HEK293 (cell line): ENCODE measurements at regions not wholly inside any gene's neighbourhood (a gene's known extent, or its start where the extent isn't known, plus 50 kb on each side); places are given as distances from the start of the nearest gene placed in this dataset.

Source experiments
- CTCF ChIA-PET: fragments of 350-600 bp; formaldehyde crosslinking; extraction: SDS; loops from one replicate; lab custom pipeline; 2021; ENCODE audit warnings: antibody characterized with exemption; lab: Yijun Ruan, JAX
- POLR2A ChIA-PET: fragments of 300-600 bp; formaldehyde crosslinking; extraction: SDS; loops from one replicate; lab custom pipeline; 2020; ENCODE audit warnings: antibody characterized with exemption, inconsistent platforms; lab: Yijun Ruan, JAX
- H3K27ac ChIP-seq: fragments of 200-500 bp; sonication (Bioruptor generic); 2 replicates; pipeline ENCODE4 v1.5.1; 2014; ENCODE audit warnings: low read depth, low read length, control low read depth, inconsistent platforms; ENCODE audit errors: extremely low read depth
- H3K36me3 ChIP-seq, 2 experiments: fragments of 200-500 bp in 1 of 2; sonication (Bioruptor generic) in 1 of 2; 1 replicate in 1 of 2; 2 replicates in 1 of 2; pipeline ENCODE4 v1.5.1; 2014 to 2017; ENCODE audit warnings: inconsistent platforms in 2 of 2, low read length in 2 of 2; ENCODE audit not compliant: control insufficient read depth in 2 of 2, insufficient read depth in 1 of 2
- H3K4me1 ChIP-seq: fragments of 200-500 bp; sonication (Bioruptor generic); 2 replicates; pipeline ENCODE4 v1.5.1; 2014; ENCODE audit warnings: mild to moderate bottlenecking, low read length, inconsistent platforms; ENCODE audit not compliant: control insufficient read depth, insufficient read depth
- H3K4me3 ChIP-seq: 2 replicates; pipeline ENCODE4 v1.5.1; 2011; ENCODE audit warnings: low read depth, mild to moderate bottlenecking, control low read depth, low read length, moderate library complexity
- H3K9me3 ChIP-seq: fragments of 200-500 bp; sonication (Bioruptor generic); 2 replicates; pipeline ENCODE4 v1.5.1; 2014; ENCODE audit warnings: low read depth, low read length, inconsistent platforms; ENCODE audit not compliant: control insufficient read depth, insufficient read depth
- BCL11A ChIP-seq: fragments of 450-650 bp; formaldehyde crosslinking; IDR thresholded peaks from 2 replicates; pipeline ENCODE4 v1.5.1; 2016; ENCODE audit warnings: low read depth, missing biosample characterization, missing genetic modification characterization
- GLI2 ChIP-seq: fragments of 450-650 bp; formaldehyde crosslinking; IDR thresholded peaks from 2 replicates; pipeline ENCODE4; 2017; ENCODE audit warnings: missing biosample characterization, missing genetic modification characterization, low read depth, borderline replicate concordance
- SCRT2 ChIP-seq: fragments of 450-650 bp; formaldehyde crosslinking; IDR thresholded peaks from 2 replicates; pipeline ENCODE4 v1.5.1; 2016; ENCODE audit warnings: missing biosample characterization, missing genetic modification characterization
- ZBTB26 ChIP-seq: fragments of 450-650 bp; formaldehyde crosslinking; optimal IDR thresholded peaks from 2 replicates; pipeline ENCODE3; 2016; ENCODE audit warnings: missing biosample characterization, mild to moderate bottlenecking, missing genetic modification characterization
- ZNF138 ChIP-seq: fragments of 450-650 bp; formaldehyde crosslinking; IDR thresholded peaks from 2 replicates; pipeline ENCODE4 v1.5.1; 2016; ENCODE audit warnings: missing biosample characterization, missing genetic modification characterization, borderline replicate concordance
- ZNF18 ChIP-seq: fragments of 450-650 bp; formaldehyde crosslinking; IDR thresholded peaks from 2 replicates; pipeline ENCODE4 v1.5.1; 2016; ENCODE audit warnings: missing biosample characterization, missing genetic modification characterization
- ZNF223 ChIP-seq: fragments of 450-650 bp; formaldehyde crosslinking; IDR thresholded peaks from 2 replicates; pipeline ENCODE4 v1.5.1; 2016; ENCODE audit warnings: missing biosample characterization, missing genetic modification characterization
- ZNF571 ChIP-seq: fragments of 450-650 bp; formaldehyde crosslinking; IDR thresholded peaks from 2 replicates; pipeline ENCODE4 v1.5.0; 2017; ENCODE audit warnings: missing biosample characterization, missing genetic modification characterization
- ZNF585B ChIP-seq: fragments of 450-650 bp; formaldehyde crosslinking; IDR thresholded peaks from 2 replicates; pipeline ENCODE4 v1.5.1; 2016; ENCODE audit warnings: missing biosample characterization, missing genetic modification characterization
- ZNF596 ChIP-seq: fragments of 450-650 bp; IDR thresholded peaks from 2 replicates; pipeline ENCODE4 v1.5.0; 2018; ENCODE audit warnings: missing biosample characterization, mild to moderate bottlenecking, missing genetic modification characterization, moderate library complexity
- ZNF629 ChIP-seq: fragments of 450-650 bp; formaldehyde crosslinking; IDR thresholded peaks from 2 replicates; pipeline ENCODE4 v1.5.1; 2017; ENCODE audit warnings: missing biosample characterization, missing genetic modification characterization
- TF ChIP-seq, protein P1 (sequence below): fragments of 450-650 bp; formaldehyde crosslinking; IDR thresholded peaks from 2 replicates; pipeline ENCODE4 v1.5.1; 2016; ENCODE audit warnings: missing biosample characterization, missing genetic modification characterization, low read depth
- TF ChIP-seq, protein P2 (sequence below): fragments of 450-650 bp; formaldehyde crosslinking; IDR thresholded peaks from 2 replicates; pipeline ENCODE4 v1.5.1; 2016; ENCODE audit warnings: missing biosample characterization, missing genetic modification characterization
- TF ChIP-seq, protein P3 (sequence below): IDR thresholded peaks from 2 replicates; pipeline ENCODE4 v1.6.1; 2011; ENCODE audit warnings: mild to moderate bottlenecking, low read depth, low read length, borderline replicate concordance
- TF ChIP-seq, protein P4 (sequence below): fragments of 450-650 bp; formaldehyde crosslinking; IDR thresholded peaks from 2 replicates; pipeline ENCODE4 v1.5.1; 2016; ENCODE audit warnings: missing biosample characterization, missing genetic modification characterization, borderline replicate concordance

DNA sequence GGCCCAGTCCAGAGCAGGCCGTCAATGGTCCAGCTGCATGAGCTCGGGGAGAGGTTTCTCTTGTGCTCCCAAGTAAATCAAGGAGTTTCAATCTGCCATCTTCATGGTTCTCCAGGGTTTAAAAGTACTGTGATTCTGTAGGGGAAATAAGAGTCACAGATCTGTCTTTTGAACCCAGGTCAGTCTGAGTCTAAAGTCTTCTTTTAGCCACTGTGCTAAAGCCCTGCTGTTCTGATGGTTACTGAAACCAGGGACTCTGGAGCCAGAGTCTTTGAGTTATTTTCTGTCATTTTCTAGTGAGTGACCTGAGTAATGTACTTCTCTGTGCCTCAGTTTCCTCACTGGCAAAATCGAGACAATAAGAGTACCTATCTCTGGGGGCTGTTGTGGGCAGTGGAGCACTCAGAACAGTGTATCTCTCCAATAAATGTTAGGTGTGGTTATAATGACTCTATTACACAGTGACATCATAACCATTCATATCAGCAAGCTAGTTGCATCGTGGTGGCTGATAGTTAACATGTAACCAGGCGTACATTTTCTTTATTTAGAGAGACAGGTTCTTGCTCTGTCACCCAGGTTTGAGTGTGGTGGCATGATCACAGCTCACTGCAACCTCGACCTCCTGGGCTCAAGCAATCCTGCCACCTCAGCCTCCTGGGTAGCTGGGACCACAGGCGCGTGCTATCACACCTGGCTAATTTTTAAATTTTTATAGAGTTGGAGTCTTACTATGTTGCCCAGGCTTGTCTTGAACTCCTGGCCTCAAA is 74.6 kb upstream of the KCNG1 start:
- no peaks in the 10 kb centered on the region for H3K36me3 ChIP-seq
- H3K27ac ChIP-seq, result no peak overlapping the region
- ChIA-PET CTCF (no interaction called here), POLR2A (no interaction called here)
- H3K4me3 ChIP-seq, result no peak overlapping the region
- H3K4me1 ChIP-seq, result no peaks in the 10 kb centered on the region
- no peaks in the 10 kb centered on the region for H3K9me3 ChIP-seq
- no peak for TF ChIP-seq ZNF18 (tag by site-specific recombination)
- TF ChIP-seq, protein P1, sequence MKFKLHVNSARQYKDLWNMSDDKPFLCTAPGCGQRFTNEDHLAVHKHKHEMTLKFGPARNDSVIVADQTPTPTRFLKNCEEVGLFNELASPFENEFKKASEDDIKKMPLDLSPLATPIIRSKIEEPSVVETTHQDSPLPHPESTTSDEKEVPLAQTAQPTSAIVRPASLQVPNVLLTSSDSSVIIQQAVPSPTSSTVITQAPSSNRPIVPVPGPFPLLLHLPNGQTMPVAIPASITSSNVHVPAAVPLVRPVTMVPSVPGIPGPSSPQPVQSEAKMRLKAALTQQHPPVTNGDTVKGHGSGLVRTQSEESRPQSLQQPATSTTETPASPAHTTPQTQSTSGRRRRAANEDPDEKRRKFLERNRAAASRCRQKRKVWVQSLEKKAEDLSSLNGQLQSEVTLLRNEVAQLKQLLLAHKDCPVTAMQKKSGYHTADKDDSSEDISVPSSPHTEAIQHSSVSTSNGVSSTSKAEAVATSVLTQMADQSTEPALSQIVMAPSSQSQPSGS (tag by site-specific recombination), result peak; percentile 23; the same call in 1 of the 2 replicates
- TF ChIP-seq ZBTB26 (tag by site-specific recombination), result no peak
- no peak for TF ChIP-seq BCL11A (tag by site-specific recombination)
- TF ChIP-seq ZNF585B (tag by site-specific recombination), result no peak
- no peak for TF ChIP-seq ZNF596
- no peak for TF ChIP-seq ZNF223
- TF ChIP-seq ZNF571 (tag by site-specific recombination), result no peak
- TF ChIP-seq ZNF629 (tag by site-specific recombination), result 0 out of 2 replicates have a peak, but pooled peaks have one; percentile 25
- no peak for TF ChIP-seq SCRT2 (tag by site-specific recombination)
- TF ChIP-seq, all 188 proteins: peak for 2

- H3K36me3 ChIP-seq, result no peaks in the 10 kb centered on the region
- ChIA-PET CTCF (interaction anchor here (0.6 kb wide), 1 partner anchor 1088 kb away, joined by 4 read pairs; no protein-coding TSS in a partner anchor), POLR2A (no interaction called here)
- no peak overlapping the region for H3K27ac ChIP-seq
- TF ChIP-seq, protein P2, sequence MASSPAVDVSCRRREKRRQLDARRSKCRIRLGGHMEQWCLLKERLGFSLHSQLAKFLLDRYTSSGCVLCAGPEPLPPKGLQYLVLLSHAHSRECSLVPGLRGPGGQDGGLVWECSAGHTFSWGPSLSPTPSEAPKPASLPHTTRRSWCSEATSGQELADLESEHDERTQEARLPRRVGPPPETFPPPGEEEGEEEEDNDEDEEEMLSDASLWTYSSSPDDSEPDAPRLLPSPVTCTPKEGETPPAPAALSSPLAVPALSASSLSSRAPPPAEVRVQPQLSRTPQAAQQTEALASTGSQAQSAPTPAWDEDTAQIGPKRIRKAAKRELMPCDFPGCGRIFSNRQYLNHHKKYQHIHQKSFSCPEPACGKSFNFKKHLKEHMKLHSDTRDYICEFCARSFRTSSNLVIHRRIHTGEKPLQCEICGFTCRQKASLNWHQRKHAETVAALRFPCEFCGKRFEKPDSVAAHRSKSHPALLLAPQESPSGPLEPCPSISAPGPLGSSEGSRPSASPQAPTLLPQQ (tag by site-specific recombination), result no peak
- TF ChIP-seq, protein P3, sequence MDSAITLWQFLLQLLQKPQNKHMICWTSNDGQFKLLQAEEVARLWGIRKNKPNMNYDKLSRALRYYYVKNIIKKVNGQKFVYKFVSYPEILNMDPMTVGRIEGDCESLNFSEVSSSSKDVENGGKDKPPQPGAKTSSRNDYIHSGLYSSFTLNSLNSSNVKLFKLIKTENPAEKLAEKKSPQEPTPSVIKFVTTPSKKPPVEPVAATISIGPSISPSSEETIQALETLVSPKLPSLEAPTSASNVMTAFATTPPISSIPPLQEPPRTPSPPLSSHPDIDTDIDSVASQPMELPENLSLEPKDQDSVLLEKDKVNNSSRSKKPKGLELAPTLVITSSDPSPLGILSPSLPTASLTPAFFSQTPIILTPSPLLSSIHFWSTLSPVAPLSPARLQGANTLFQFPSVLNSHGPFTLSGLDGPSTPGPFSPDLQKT, result no peak
- TF ChIP-seq GLI2 (no peak), ZNF138 (tag by site-specific recombination) (no peak)
- TF ChIP-seq, protein P4, sequence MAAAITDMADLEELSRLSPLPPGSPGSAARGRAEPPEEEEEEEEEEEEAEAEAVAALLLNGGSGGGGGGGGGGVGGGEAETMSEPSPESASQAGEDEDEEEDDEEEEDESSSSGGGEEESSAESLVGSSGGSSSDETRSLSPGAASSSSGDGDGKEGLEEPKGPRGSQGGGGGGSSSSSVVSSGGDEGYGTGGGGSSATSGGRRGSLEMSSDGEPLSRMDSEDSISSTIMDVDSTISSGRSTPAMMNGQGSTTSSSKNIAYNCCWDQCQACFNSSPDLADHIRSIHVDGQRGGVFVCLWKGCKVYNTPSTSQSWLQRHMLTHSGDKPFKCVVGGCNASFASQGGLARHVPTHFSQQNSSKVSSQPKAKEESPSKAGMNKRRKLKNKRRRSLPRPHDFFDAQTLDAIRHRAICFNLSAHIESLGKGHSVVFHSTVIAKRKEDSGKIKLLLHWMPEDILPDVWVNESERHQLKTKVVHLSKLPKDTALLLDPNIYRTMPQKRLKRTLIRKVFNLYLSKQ (tag by site-specific recombination), result no peak
- no peaks in the 10 kb centered on the region for H3K9me3 ChIP-seq
- H3K4me3 ChIP-seq, result no peak overlapping the region
- no peaks in the 10 kb centered on the region for H3K4me1 ChIP-seq
Measured at GRCh38 chr20:51096582-51097267, 73.8 kb upstream of the KCNG1 start.
